GM12878 (cell line): ENCODE measurements at regions not wholly inside any gene's neighbourhood (a gene's known extent, or its start where the extent isn't known, plus 50 kb on each side); places are given as distances from the start of the nearest gene placed in this dataset.

Experiments
- ATAC-seq: fragments of 200-7000 bp; cut with Tn5 transposase; 3 replicates; pipeline ENCODE4 v1.9.1; 2020; ENCODE audit warnings: mild to moderate bottlenecking, moderate library complexity
- BruUV-seq: library from RNA; stranded (reverse); fragments of 400-500 nt; replicated peaks from 2 replicates; lab custom pipeline; 2021; lab: Mats Ljungman, UMichigan
- CTCF ChIA-PET: fragments of 300-600 bp; sonication (Branson Sonifier 250); formaldehyde crosslinking; extraction: SDS; loops from one replicate; lab custom pipeline; 2021; ENCODE audit warnings: inconsistent platforms; lab: Yijun Ruan, JAX
- POLR2A ChIA-PET: fragments of 350-600 bp; formaldehyde crosslinking; extraction: SDS; loops from one replicate; lab custom pipeline; 2021; ENCODE audit warnings: inconsistent platforms; lab: Charles Lee
- RAD21 ChIA-PET: fragments of 300-600 bp; sonication (Branson Sonifier 250); formaldehyde crosslinking; loops from one replicate; lab custom pipeline; 2023; ENCODE audit warnings: antibody characterized with exemption; ENCODE audit not compliant: unreplicated experiment; lab: Charles Lee
- SMC1A ChIA-PET: fragments of 300-600 bp; sonication (Branson Sonifier 250); formaldehyde crosslinking; loops from one replicate; lab custom pipeline; 2023; ENCODE audit not compliant: unreplicated experiment, uncharacterized antibody; lab: Charles Lee
- DNase-seq: peaks from one replicate; pipeline ENCODE4 v3.0.0-alpha.2; 2011; ENCODE audit warnings: low read depth, low spot score
- FAIRE-seq: peaks from 3 replicates; lab custom pipeline; 2011; peaks lifted over from hg19 to GRCh38; lab: Jason Lieb, UNC
- H2AFZ ChIP-seq: 2 replicates; pipeline ENCODE4 v1.6.0; 2011; ENCODE audit warnings: low read depth, low read length, control low read depth; ENCODE audit not compliant: control insufficient read depth
- H3K27ac ChIP-seq: 2 replicates; pipeline ENCODE4 v1.5.1; 2011; ENCODE audit warnings: control low read depth; ENCODE audit not compliant: control insufficient read depth, insufficient read depth
- H3K27me3 ChIP-seq, 2 experiments: replicated peaks in 1 of 2; 2 replicates each; pipeline versions ENCODE4 v1.6.0 to v1.6.1; 2011; ENCODE audit warnings: low read length in 1 of 2; ENCODE audit not compliant: control insufficient read depth in 2 of 2, insufficient read depth in 2 of 2
- H3K36me3 ChIP-seq, 2 experiments: 2 replicates each; pipeline ENCODE4 v1.5.1; 2011; ENCODE audit warnings: low read length in 1 of 2; ENCODE audit not compliant: control insufficient read depth in 2 of 2, insufficient read depth in 2 of 2
- H3K4me1 ChIP-seq: 2 replicates; pipeline ENCODE4 v1.6.1; 2011; ENCODE audit warnings: mild to moderate bottlenecking, low read length, moderate library complexity, mixed read lengths; ENCODE audit not compliant: control insufficient read depth, insufficient read depth
- H3K4me2 ChIP-seq: 2 replicates; pipeline ENCODE4 v1.6.0; 2011; ENCODE audit warnings: control low read depth; ENCODE audit not compliant: control insufficient read depth, insufficient read depth
- H3K4me3 ChIP-seq: fragments of 200-600 bp; sonication (generic); 2 replicates; pipeline ENCODE4 v1.5.1; 2016
- H3K79me2 ChIP-seq: 2 replicates; pipeline ENCODE4 v1.6.0; 2011; ENCODE audit warnings: low read length; ENCODE audit not compliant: control insufficient read depth, insufficient read depth
- H3K9ac ChIP-seq: 2 replicates; pipeline ENCODE4 v1.8.0; 2011; ENCODE audit warnings: low read length, control low read depth, mixed read lengths; ENCODE audit not compliant: control insufficient read depth, insufficient read depth
- H3K9me3 ChIP-seq: replicated peaks from 3 replicates; pipeline ENCODE4 v1.5.1; 2011; ENCODE audit warnings: mild to moderate bottlenecking, low read length; ENCODE audit not compliant: control insufficient read depth, insufficient read depth
- H4K20me1 ChIP-seq: 2 replicates; pipeline ENCODE4 v1.6.0; 2011; ENCODE audit not compliant: control insufficient read depth, insufficient read depth
- BMI1 ChIP-seq: fragments of 450-650 bp; IDR thresholded peaks from 2 replicates; pipeline ENCODE4 v1.6.1; 2016; ENCODE audit warnings: mild to moderate bottlenecking, moderate library complexity, borderline replicate concordance
- DPF2 ChIP-seq: fragments of 450-650 bp; IDR thresholded peaks from 2 replicates; pipeline ENCODE4 v1.6.1; 2017; ENCODE audit warnings: mild to moderate bottlenecking
- FOS ChIP-seq: IDR thresholded peaks from 3 replicates; pipeline ENCODE4 v1.6.1; 2011; ENCODE audit warnings: borderline replicate concordance; ENCODE audit not compliant: insufficient read length; ENCODE audit errors: extremely low read depth
- JUNB ChIP-seq: IDR thresholded peaks from 2 replicates; pipeline ENCODE4 v1.6.1; 2016; ENCODE audit warnings: antibody characterized with exemption, mild to moderate bottlenecking
- NFYA ChIP-seq: IDR thresholded peaks from 2 replicates; pipeline ENCODE4 v1.6.1; 2011; ENCODE audit warnings: low read depth, mild to moderate bottlenecking, low read length, improper control_type of control experiment, borderline replicate concordance
- PRDM15 ChIP-seq: fragments of 450-650 bp; formaldehyde crosslinking; IDR thresholded peaks from 2 replicates; pipeline ENCODE4 v1.4.0; 2020; ENCODE audit warnings: mild to moderate bottlenecking, moderate library complexity
- SP1 ChIP-seq: IDR thresholded peaks from one replicate; pipeline ENCODE4 v1.6.1; 2011; ENCODE audit warnings: low read depth, low read length
- WGBS: methylation state at CpG from one replicate; pipeline ENCODE4 v1.1.6; 2016; ENCODE audit warnings: low lambda C conversion rate; ENCODE audit not compliant: insufficient replicate concordance, insufficient coverage; ENCODE audit errors: missing lambda C conversion rate; 5-methylcytosine and 5-hydroxymethylcytosine counted together
- in situ Hi-C: fragments of 300-500 bp; cut with MboI; formaldehyde crosslinking; loops from 9 replicates; pipeline ENCODE4 v1.14.3; 2018; ENCODE audit warnings: mixed read lengths
- intact Hi-C: fragments of 100-400 bp; cut with micrococcal nuclease; formaldehyde crosslinking; loops from one replicate; pipeline ENCODE4 v1.14.2; 2022; ENCODE audit not compliant: unreplicated experiment

GRCh38 chr18:64712035-64712434 lies 563.1 kb upstream of the LINC00305 start:
- Histone ChIP-seq H3K79me2 (no peaks in the 10 kb centered on the region), H3K4me2 (no peak overlapping the region), H3K27me3 (no peaks in the 10 kb centered on the region), H3K36me3 (no peaks in the 10 kb centered on the region), H4K20me1 (no peaks in the 10 kb centered on the region), H3K9me3 (no peaks in the 10 kb centered on the region), H3K4me1 (no peaks in the 10 kb centered on the region), H3K27ac (no peak overlapping the region), H3K4me3 (no peak overlapping the region), H3K9ac (no peak overlapping the region), H2AFZ (no peak overlapping the region)
- FAIRE-seq: no peak
- RAD21 ChIA-PET: no interaction called here
- DNase-seq: no peak
- SMC1A ChIA-PET: no interaction called here
- CTCF ChIA-PET: no interaction called here
- TF ChIP-seq DPF2: no peak
- intact Hi-C loops (no loop called here), in situ Hi-C loops (no loop called here)
- no TSS peak for BruUV-seq
- POLR2A ChIA-PET: no interaction called here
- no peak for ATAC-seq
- 5% methylated on average over 1 of the region's 1 CpG for WGBS

GRCh38 chr18:64710105-64710861 lies 561.4 kb upstream of the LINC00305 start:
- CTCF ChIA-PET: no interaction called here
- WGBS: 4% methylated on average over 2 of the region's 2 CpGs
- SMC1A ChIA-PET: interaction anchor here (1.0 to 1.5 kb wide), 2 partner anchors 8 to 55 kb away, joined by 3 to 4 read pairs; no protein-coding TSS in a partner anchor
- Histone ChIP-seq H3K36me3 (no peaks in the 10 kb centered on the region), H2AFZ (no peak overlapping the region), H3K27me3 (no peaks in the 10 kb centered on the region), H3K9ac (no peak overlapping the region), H4K20me1 (no peaks in the 10 kb centered on the region), H3K4me3 (no peak overlapping the region), H3K4me2 (no peak overlapping the region), H3K9me3 (no peaks in the 10 kb centered on the region), H3K79me2 (no peaks in the 10 kb centered on the region), H3K27ac (no peak overlapping the region), H3K4me1 (no peaks in the 10 kb centered on the region)
- intact Hi-C loops (no loop called here), in situ Hi-C loops (no loop called here)
- ATAC-seq: no peak
- no peak for TF ChIP-seq PRDM15 (CRISPR knock-in tag)
- TF ChIP-seq SP1: no peak
- no peak for TF ChIP-seq FOS
- no peak for TF ChIP-seq JUNB
- TF ChIP-seq BMI1: no peak
- no peak for TF ChIP-seq NFYA
- no TSS peak for BruUV-seq
- FAIRE-seq: no peak
- no peak for DNase-seq
- POLR2A ChIA-PET: no interaction called here
- RAD21 ChIA-PET: no interaction called here
